ENCODE measurements at regions not wholly inside any gene's neighbourhood (a gene's known extent, or its start where the extent isn't known, plus 50 kb on each side); places are given as distances from the start of the nearest gene placed in this dataset.

DNA sequence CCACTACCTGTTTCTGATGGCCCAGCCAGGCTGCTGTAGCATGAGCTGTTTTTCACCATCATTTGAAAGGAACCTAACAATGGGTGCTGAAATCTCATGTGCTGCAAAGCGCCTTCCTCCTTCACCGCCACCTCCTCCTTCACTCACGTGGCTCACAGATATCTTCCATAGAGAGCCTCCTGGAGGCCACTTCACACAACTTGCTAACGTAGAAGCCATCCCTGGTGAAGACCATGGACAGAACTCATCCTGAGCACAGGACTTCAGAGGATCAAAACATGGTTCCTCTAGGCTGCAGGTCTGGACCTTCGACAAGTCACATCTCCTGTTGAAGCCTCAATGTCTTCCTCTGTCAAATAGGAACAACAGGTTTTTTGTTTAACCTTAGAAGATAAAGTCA lies 155.5 kb upstream of the RAD23B start:
- Mint-ChIP-seq H3K9me3 (ENCODE audit: unreplicated experiment) (no peaks in the 10 kb centered on the region), H3K27ac (ENCODE audit: unreplicated experiment) (no peak overlapping the region), H3K4me3 (ENCODE audit: unreplicated experiment) (no peak overlapping the region), H3K36me3 (ENCODE audit: low read depth, unreplicated experiment) (no peaks in the 10 kb centered on the region), H3K4me1 (ENCODE audit: unreplicated experiment) (peaks cover 9% of the 10 kb centered on the region), H3K27me3 (ENCODE audit: unreplicated experiment) (no peaks in the 10 kb centered on the region)
- TF ChIP-seq, protein P1, sequence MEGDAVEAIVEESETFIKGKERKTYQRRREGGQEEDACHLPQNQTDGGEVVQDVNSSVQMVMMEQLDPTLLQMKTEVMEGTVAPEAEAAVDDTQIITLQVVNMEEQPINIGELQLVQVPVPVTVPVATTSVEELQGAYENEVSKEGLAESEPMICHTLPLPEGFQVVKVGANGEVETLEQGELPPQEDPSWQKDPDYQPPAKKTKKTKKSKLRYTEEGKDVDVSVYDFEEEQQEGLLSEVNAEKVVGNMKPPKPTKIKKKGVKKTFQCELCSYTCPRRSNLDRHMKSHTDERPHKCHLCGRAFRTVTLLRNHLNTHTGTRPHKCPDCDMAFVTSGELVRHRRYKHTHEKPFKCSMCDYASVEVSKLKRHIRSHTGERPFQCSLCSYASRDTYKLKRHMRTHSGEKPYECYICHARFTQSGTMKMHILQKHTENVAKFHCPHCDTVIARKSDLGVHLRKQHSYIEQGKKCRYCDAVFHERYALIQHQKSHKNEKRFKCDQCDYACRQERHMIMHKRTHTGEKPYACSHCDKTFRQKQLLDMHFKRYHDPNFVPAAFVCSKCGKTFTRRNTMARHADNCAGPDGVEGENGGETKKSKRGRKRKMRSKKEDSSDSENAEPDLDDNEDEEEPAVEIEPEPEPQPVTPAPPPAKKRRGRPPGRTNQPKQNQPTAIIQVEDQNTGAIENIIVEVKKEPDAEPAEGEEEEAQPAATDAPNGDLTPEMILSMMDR (IDR thresholded peaks at IDR 0.05; ENCODE audit: unreplicated experiment): no peak
- DNase-seq (ENCODE audit: low spot score): no peak

DNA sequence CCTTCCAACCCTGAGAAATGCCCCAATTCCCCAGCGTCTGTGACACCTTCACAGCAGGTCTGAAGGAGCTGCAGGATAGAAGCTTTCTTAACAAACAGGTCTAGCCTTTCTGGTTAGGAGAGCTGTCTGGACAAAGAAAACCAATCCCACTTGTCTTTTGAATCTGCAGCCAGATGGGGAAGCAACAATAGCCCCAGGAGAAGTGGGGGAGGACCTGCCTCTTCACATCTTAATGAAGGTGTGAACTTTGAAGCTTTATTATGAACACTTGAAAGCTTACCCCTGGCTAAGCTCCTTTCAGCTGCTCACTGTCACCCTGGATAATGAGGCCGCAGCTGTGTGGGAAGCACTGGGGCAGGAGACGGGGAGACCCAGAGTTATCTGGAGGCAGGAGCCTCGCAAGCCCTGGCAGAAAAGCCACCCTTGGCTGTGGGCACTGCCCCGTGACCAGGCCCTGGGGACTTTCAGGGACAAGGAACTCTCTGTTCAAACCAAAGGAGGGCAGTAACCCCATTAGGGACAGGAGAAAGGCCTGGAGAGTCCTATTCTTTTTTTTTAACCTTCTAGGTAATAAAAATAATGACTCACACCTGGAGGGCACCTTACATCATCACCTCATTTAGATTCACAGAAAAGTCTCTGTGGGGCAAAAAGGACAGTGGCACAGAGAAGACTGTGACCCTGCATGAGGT lies 151.8 kb upstream of the RAD23B start:
- peaks cover 9% of the 10 kb centered on the region for H3K4me1 Mint-ChIP-seq (ENCODE audit: unreplicated experiment)

DNA sequence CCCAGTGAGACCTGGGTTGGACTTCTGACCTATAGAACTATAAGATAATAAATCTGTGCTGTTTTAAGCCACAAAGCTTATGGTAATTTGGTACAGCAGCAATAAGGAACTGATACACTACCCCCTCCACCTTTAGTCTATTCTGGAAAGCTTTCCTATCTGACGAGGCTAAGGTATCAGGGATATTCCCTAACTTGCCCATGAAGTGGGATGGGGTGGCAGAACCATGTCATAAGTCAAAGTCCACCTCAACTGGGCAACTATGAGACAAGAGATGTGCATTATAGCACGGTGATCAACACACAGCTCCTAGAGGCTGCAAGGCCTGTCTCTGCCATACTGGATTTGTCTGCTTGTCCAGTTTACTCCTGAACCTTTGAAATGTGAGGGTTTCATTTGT lies 146.8 kb upstream of the RAD23B start:
- Mint-ChIP-seq H3K4me3 (ENCODE audit: unreplicated experiment) (no peak overlapping the region), H3K27me3 (ENCODE audit: unreplicated experiment) (peaks cover 4% of the 10 kb centered on the region), H3K27ac (ENCODE audit: unreplicated experiment) (no peak overlapping the region), H3K4me1 (ENCODE audit: unreplicated experiment) (no peaks in the 10 kb centered on the region), H3K36me3 (ENCODE audit: low read depth, unreplicated experiment) (no peaks in the 10 kb centered on the region), H3K9me3 (ENCODE audit: unreplicated experiment) (no peaks in the 10 kb centered on the region)
- DNase-seq (ENCODE audit: low spot score): no peak
- TF ChIP-seq, protein P1 (IDR thresholded peaks at IDR 0.05; ENCODE audit: unreplicated experiment): no peak

More for the DNA sequence above, 151.8 kb upstream of the RAD23B start:
- no peak overlapping the region for H3K27ac Mint-ChIP-seq (ENCODE audit: unreplicated experiment)
- TF ChIP-seq, protein P1 (IDR thresholded peaks at IDR 0.05; ENCODE audit: unreplicated experiment): no peak
- H3K27me3 Mint-ChIP-seq (ENCODE audit: unreplicated experiment): peaks cover 4% of the 10 kb centered on the region
- DNase-seq (ENCODE audit: low spot score): no peak
- H3K9me3 Mint-ChIP-seq (ENCODE audit: unreplicated experiment): no peaks in the 10 kb centered on the region
- no peak overlapping the region for H3K4me3 Mint-ChIP-seq (ENCODE audit: unreplicated experiment)
- no peaks in the 10 kb centered on the region for H3K36me3 Mint-ChIP-seq (ENCODE audit: low read depth, unreplicated experiment)

DNA sequence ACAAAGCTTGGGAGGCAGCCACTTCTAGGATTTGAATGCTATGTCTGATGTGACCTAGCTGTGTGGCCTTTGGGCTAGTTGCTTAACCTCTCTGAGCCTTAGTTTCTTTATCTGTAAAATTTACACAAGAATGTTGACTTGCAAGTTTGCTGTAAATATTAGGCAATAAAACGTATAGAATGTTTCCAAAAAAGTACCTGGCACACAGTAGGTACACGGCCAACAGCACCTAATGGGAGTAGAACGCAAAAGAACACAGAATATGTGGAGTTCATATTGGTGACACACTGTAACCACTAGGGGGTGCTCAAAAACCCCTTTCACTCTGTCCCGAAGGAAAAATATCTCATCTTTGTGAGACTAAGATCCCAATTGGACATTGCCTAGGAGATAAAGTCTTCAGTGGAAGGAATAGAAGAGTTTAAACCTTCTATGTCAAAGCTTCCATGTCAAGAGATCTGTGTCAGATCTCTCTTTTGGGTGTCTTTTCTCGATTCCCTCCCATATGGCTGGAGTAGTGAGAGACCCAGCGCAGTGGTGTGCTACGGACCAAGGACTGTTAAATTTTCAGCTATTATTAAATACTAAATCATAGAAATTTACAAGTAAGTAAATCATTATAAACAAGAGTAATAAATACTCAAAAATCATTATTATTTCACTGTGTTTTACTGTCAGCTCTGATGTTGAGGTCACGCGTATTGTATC lies 145.4 kb upstream of the RAD23B start:
- no peak overlapping the region for H3K4me3 Mint-ChIP-seq (ENCODE audit: unreplicated experiment)
- H3K36me3 Mint-ChIP-seq (ENCODE audit: low read depth, unreplicated experiment): no peaks in the 10 kb centered on the region
- no peaks in the 10 kb centered on the region for H3K4me1 Mint-ChIP-seq (ENCODE audit: unreplicated experiment)
- no peaks in the 10 kb centered on the region for H3K9me3 Mint-ChIP-seq (ENCODE audit: unreplicated experiment)
- H3K27me3 Mint-ChIP-seq (ENCODE audit: unreplicated experiment): peaks cover 4% of the 10 kb centered on the region
- peak; percentile 15 for DNase-seq (ENCODE audit: low spot score)
- TF ChIP-seq, protein P1 (IDR thresholded peaks at IDR 0.05; ENCODE audit: unreplicated experiment): peak; percentile 86
- H3K27ac Mint-ChIP-seq (ENCODE audit: unreplicated experiment): no peak overlapping the region
